ENCODE measurements at regions not wholly inside any gene's neighbourhood (a gene's known extent, or its start where the extent isn't known, plus 50 kb on each side); places are given as distances from the start of the nearest gene placed in this dataset.

DNA sequence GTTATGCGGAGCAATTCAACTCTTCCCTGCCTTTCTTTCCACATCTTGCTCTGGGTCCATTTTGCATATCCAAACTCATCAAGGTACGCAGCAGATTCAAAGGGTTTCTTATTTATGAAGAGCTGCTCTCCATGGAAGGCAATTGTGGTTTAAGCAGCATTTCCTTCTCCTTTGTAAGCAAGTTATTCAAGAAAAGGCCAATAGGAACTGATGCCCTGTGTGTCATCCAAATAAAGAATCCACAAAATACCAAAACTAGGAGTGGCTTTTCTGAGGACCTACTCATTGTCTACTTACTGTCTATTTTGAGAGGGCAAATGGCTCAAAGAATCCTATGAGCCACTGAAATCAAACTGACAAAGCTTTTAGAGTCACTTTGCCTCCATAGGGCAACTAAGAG lies 253.1 kb downstream of the PTEN start:
- DNase-seq (ENCODE audit: low read depth in 6 of 9, low spot score in 9 of 9) = peak in 1 of 9 donors; percentile 45
- H3K27ac ChIP-seq (ENCODE audit: low read depth in 1 of 2, low read length in 1 of 2) = peak overlapping the region in 1 of 2 donors; percentile 43
- no peaks in the 10 kb centered on the region for H3K36me3 ChIP-seq (ENCODE audit: control insufficient read depth in 2 of 2, insufficient read depth in 2 of 2, low read length in 1 of 2)
- no peaks in the 10 kb centered on the region for H3K27me3 ChIP-seq (ENCODE audit: control insufficient read depth in 2 of 2, insufficient read depth in 1 of 2, low read length in 1 of 2)
- H3K9me3 ChIP-seq (ENCODE audit: control insufficient read depth in 2 of 2, insufficient read depth in 1 of 2, low read length in 1 of 2) = peaks cover 0 to 5% of the 10 kb centered on the region in 2 donors
- 74% methylated on average over 2 of the region's 2 CpGs for WGBS
- peaks cover 39 to 66% of the 10 kb centered on the region in 2 donors for H3K4me1 ChIP-seq (ENCODE audit: control insufficient read depth in 2 of 2, insufficient read depth in 2 of 2, low read length in 2 of 2)
- no peak overlapping the region for H3K4me3 ChIP-seq (ENCODE audit: low read length in 2 of 2)

DNA sequence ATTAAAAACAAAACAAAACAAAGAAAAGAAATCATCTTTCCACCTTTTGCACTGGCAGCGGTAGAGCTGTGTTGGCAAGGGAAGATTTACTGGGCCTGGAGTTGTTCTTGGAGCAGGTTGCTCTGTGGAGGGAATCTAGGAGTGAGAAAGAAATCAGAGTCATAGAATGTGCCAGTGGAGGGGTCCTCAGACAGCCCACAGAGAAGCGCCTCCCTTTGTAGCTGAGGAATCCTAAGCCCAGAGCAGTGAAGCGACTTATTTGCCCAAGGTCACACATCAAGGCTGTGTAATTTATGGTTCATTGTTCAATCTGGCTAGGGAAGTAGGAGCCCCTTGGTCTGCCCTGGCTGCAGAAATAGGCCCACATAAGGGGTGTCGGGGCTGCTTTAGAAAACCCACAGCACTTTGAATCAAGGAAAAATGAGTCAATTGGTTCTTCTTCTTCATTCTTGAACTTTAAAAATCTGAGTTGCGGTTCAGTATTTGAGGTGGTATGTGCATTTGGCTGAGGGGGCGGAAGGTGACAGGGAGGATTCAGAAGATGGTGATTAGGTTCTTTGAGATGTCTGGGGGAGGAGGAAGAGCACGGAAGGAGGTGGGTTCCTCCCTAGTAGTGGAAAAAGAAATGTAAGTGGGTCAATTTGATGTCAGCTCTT lies 253.7 kb downstream of the PTEN start:
- no peaks in the 10 kb centered on the region for H3K27me3 ChIP-seq (ENCODE audit: control insufficient read depth in 2 of 2, insufficient read depth in 1 of 2, low read length in 1 of 2)
- peak overlapping the region in 1 of 2 donors; percentile 43 for H3K27ac ChIP-seq (ENCODE audit: low read depth in 1 of 2, low read length in 1 of 2)
- peaks cover 39 to 66% of the 10 kb centered on the region in 2 donors for H3K4me1 ChIP-seq (ENCODE audit: control insufficient read depth in 2 of 2, insufficient read depth in 2 of 2, low read length in 2 of 2)
- WGBS = 80% methylated on average over 7 of the region's 7 CpGs
- peak in 3 of 9 donors; percentile 44 to 76 (median 58) for DNase-seq (ENCODE audit: low read depth in 6 of 9, low spot score in 9 of 9)
- no peaks in the 10 kb centered on the region for H3K36me3 ChIP-seq (ENCODE audit: control insufficient read depth in 2 of 2, insufficient read depth in 2 of 2, low read length in 1 of 2)
- H3K9me3 ChIP-seq (ENCODE audit: control insufficient read depth in 2 of 2, insufficient read depth in 1 of 2, low read length in 1 of 2) = peaks cover 0 to 5% of the 10 kb centered on the region in 2 donors
- no peak overlapping the region for H3K4me3 ChIP-seq (ENCODE audit: low read length in 2 of 2)

DNA sequence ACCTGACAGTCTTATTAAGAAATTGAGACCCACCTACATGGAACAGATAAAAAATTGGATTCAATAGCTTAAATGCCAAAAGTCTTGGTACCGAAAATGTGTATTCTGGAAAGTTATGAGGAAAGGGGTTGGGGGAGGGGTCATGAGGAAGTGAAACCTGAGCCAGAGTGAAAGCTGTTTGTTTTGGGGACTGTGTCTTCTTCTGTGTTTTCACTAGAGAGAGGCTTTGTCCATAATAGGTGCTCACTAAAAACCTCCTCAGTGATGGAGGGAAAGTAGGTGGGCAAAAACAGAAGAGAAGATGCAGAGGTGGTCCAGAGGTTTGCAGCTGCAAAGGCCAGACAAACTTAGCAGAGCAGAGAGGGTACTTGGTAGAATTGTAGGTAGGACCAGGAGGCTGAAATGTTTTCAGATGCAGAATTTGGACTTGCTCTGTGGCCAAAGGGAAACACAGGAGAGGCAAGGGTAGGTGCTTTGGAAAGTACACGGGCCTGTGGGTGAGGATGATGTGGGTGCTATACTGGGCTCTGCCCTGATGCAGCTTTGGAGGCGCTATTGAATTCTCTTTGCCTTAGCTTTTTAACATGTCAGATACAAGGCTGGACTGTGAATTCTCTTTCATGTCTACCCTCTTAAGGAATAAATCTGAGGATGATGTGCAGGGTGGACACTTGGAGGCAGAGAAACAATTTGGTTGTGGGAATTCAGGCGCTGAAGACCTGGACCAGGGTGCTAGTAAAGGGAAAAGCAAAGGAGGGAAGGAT lies 254.6 kb downstream of the PTEN start:
- peaks cover 0 to 5% of the 10 kb centered on the region in 2 donors for H3K9me3 ChIP-seq (ENCODE audit: control insufficient read depth in 2 of 2, insufficient read depth in 1 of 2, low read length in 1 of 2)
- 95% methylated on average over 4 of the region's 4 CpGs for WGBS
- H3K27ac ChIP-seq (ENCODE audit: low read depth in 1 of 2, low read length in 1 of 2) = peak overlapping the region in 1 of 2 donors; percentile 27
- no peaks in the 10 kb centered on the region for H3K36me3 ChIP-seq (ENCODE audit: control insufficient read depth in 2 of 2, insufficient read depth in 2 of 2, low read length in 1 of 2)
- no peak overlapping the region for H3K4me3 ChIP-seq (ENCODE audit: low read length in 2 of 2)
- H3K4me1 ChIP-seq (ENCODE audit: control insufficient read depth in 2 of 2, insufficient read depth in 2 of 2, low read length in 2 of 2) = peaks cover 39 to 62% of the 10 kb centered on the region in 2 donors
- DNase-seq (ENCODE audit: low read depth in 6 of 9, low spot score in 9 of 9) = peak in 1 of 9 donors; percentile 46
- no peaks in the 10 kb centered on the region for H3K27me3 ChIP-seq (ENCODE audit: control insufficient read depth in 2 of 2, insufficient read depth in 1 of 2, low read length in 1 of 2)

DNA sequence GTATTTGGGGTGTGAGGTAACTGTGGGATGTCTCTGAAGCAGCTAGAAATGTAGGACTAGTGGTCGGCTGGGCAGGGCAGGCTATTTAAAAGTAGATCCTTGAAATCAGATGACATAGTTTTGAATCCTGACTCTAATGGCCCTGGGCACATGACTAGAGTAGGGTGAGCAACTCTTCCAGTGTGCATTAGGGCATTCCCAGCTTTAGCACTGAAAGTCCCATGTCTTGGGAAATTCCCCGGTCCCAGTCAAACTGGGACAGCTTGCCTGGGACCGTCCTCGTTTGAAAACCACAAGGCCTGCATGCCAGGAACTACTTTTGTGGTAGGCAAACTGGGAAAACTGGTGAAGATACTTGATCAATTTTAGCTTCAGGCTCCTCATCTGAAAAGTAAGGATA lies 255.3 kb downstream of the PTEN start:
- H3K36me3 ChIP-seq (ENCODE audit: control insufficient read depth in 2 of 2, insufficient read depth in 2 of 2, low read length in 1 of 2) = no peaks in the 10 kb centered on the region
- no peak overlapping the region for H3K4me3 ChIP-seq (ENCODE audit: low read length in 2 of 2)
- H3K27ac ChIP-seq (ENCODE audit: low read depth in 1 of 2, low read length in 1 of 2) = no peak overlapping the region
- H3K27me3 ChIP-seq (ENCODE audit: control insufficient read depth in 2 of 2, insufficient read depth in 1 of 2, low read length in 1 of 2) = no peaks in the 10 kb centered on the region
- H3K4me1 ChIP-seq (ENCODE audit: control insufficient read depth in 2 of 2, insufficient read depth in 2 of 2, low read length in 2 of 2) = peaks cover 34 to 55% of the 10 kb centered on the region in 2 donors
- WGBS = 95% methylated on average over 4 of the region's 4 CpGs
- H3K9me3 ChIP-seq (ENCODE audit: control insufficient read depth in 2 of 2, insufficient read depth in 1 of 2, low read length in 1 of 2) = peaks cover 0 to under 1% of the 10 kb centered on the region in 2 donors
- DNase-seq (ENCODE audit: low read depth in 6 of 9, low spot score in 9 of 9) = no peak

DNA sequence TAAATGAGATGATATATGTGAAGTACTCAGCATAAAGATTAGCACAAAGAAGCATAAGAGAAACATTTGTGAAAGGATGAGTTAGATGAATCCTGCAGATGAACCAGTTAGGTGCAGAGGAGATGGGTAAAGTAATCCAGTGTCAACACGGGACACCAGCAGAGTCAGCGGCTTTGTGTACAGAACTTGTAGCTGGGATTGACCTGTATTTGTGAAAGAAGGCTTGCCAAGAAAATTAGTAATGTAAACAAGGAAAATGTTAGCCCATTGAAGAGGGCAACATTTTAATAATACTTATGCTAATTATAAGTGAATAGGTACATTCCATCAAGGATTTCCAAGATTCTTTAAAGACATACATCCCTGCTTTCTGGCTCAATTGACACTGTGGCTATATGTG lies 255.7 kb downstream of the PTEN start:
- 95% methylated on average over 2 of the region's 2 CpGs for WGBS
- H3K4me3 ChIP-seq (ENCODE audit: low read length in 2 of 2) = no peak overlapping the region
- H3K27me3 ChIP-seq (ENCODE audit: control insufficient read depth in 2 of 2, insufficient read depth in 1 of 2, low read length in 1 of 2) = no peaks in the 10 kb centered on the region
- no peaks in the 10 kb centered on the region for H3K9me3 ChIP-seq (ENCODE audit: control insufficient read depth in 2 of 2, insufficient read depth in 1 of 2, low read length in 1 of 2)
- H3K36me3 ChIP-seq (ENCODE audit: control insufficient read depth in 2 of 2, insufficient read depth in 2 of 2, low read length in 1 of 2) = no peaks in the 10 kb centered on the region
- H3K4me1 ChIP-seq (ENCODE audit: control insufficient read depth in 2 of 2, insufficient read depth in 2 of 2, low read length in 2 of 2) = peaks cover 30 to 51% of the 10 kb centered on the region in 2 donors
- no peak for DNase-seq (ENCODE audit: low read depth in 6 of 9, low spot score in 9 of 9)
- H3K27ac ChIP-seq (ENCODE audit: low read depth in 1 of 2, low read length in 1 of 2) = no peak overlapping the region

DNA sequence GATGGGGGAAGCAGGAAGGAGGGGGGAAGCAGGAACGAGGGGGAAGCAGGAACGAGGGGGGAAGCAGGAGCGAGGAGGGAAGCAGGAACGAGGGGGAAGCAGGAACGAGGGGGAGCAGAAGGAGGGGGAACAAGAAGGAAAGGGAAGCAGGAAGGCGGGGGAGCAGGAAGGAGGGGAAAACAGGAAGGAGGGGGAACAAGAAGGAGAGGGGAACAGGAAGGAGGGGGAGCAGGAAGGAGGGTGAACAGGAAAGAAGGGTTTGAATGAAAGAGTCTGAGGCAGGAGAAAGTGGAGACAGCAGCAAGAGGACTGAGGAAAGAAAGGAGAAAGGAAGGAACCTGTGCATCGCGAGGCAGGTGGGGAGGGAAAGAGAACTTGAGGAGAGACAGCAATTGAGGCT lies 256.6 kb downstream of the PTEN start:
- no peak for DNase-seq (ENCODE audit: low read depth in 6 of 9, low spot score in 9 of 9)
- H3K9me3 ChIP-seq (ENCODE audit: control insufficient read depth in 2 of 2, insufficient read depth in 1 of 2, low read length in 1 of 2) = no peaks in the 10 kb centered on the region
- no peak overlapping the region for H3K4me3 ChIP-seq (ENCODE audit: low read length in 2 of 2)
- H3K36me3 ChIP-seq (ENCODE audit: control insufficient read depth in 2 of 2, insufficient read depth in 2 of 2, low read length in 1 of 2) = no peaks in the 10 kb centered on the region
- 83% methylated on average over 8 of the region's 8 CpGs for WGBS
- H3K4me1 ChIP-seq (ENCODE audit: control insufficient read depth in 2 of 2, insufficient read depth in 2 of 2, low read length in 2 of 2) = peaks cover 23 to 42% of the 10 kb centered on the region in 2 donors
- H3K27me3 ChIP-seq (ENCODE audit: control insufficient read depth in 2 of 2, insufficient read depth in 1 of 2, low read length in 1 of 2) = no peaks in the 10 kb centered on the region
- H3K27ac ChIP-seq (ENCODE audit: low read depth in 1 of 2, low read length in 1 of 2) = no peak overlapping the region

DNA sequence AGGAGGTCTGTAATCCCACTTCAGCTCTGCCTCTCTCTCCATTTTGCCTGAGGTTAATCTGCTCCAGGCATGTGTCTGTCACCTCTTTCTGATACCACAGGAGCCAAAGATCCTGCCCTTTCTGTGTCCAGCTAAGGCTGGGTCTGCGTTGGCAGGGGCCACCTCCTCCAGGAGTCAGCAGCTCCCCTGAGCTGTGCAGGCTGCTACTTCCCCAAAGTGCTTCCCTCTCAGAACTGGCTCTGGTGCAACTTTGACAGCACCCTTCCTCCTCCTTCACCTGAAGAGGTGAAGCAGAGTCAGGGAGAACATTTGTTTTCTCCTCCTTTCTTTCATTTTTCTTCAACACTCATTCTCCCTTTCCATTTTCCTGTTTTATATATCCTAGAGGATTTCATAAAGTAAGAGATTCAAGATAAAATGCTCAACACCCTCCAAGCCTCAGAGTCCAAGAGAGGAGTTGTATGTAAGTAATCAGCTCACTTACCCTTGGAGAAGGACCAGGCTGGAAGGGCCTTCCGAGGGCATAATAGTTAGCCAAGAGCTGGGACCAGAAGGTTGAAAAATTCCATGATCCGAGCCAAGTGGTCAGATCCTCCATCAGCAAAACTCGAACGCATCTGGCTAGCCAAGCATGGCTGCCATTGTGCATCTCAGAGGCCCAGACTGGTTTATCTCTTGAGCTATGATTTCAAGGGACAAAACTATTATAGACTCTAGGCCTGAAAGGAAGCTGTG lies 257.3 kb downstream of the PTEN start:
- WGBS = 86% methylated on average over 5 of the region's 5 CpGs
- H3K27me3 ChIP-seq (ENCODE audit: control insufficient read depth in 2 of 2, insufficient read depth in 1 of 2, low read length in 1 of 2) = no peaks in the 10 kb centered on the region
- no peak overlapping the region for H3K4me3 ChIP-seq (ENCODE audit: low read length in 2 of 2)
- H3K36me3 ChIP-seq (ENCODE audit: control insufficient read depth in 2 of 2, insufficient read depth in 2 of 2, low read length in 1 of 2) = no peaks in the 10 kb centered on the region
- no peak for DNase-seq (ENCODE audit: low read depth in 6 of 9, low spot score in 9 of 9)
- H3K9me3 ChIP-seq (ENCODE audit: control insufficient read depth in 2 of 2, insufficient read depth in 1 of 2, low read length in 1 of 2) = no peaks in the 10 kb centered on the region
- H3K27ac ChIP-seq (ENCODE audit: low read depth in 1 of 2, low read length in 1 of 2) = peak overlapping the region in 1 of 2 donors; percentile 11
- H3K4me1 ChIP-seq (ENCODE audit: control insufficient read depth in 2 of 2, insufficient read depth in 2 of 2, low read length in 2 of 2) = peaks cover 23 to 38% of the 10 kb centered on the region in 2 donors

DNA sequence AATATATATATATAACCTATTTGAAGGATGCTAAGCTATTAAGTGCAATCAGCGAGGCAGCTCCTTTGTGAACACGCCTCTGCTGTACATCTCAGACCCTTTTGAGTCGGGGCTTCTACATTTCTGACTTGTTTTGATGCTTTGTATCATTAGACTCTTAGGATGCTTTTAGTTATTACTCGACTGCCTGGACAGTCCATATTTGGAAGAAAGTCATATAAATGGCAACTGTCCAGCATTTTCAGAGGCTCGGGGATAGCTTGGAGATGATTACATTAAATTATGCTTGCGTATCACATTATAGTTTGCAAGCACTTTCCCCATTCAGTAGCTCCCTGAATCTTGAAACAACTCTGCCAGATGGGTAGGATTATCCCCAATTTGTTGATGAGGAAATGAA lies 257.9 kb downstream of the PTEN start:
- Histone ChIP-seq H3K4me1 (ENCODE audit: control insufficient read depth in 2 of 2, insufficient read depth in 2 of 2, low read length in 2 of 2) (peaks cover 19 to 37% of the 10 kb centered on the region in 2 donors), H3K36me3 (ENCODE audit: control insufficient read depth in 2 of 2, insufficient read depth in 2 of 2, low read length in 1 of 2) (no peaks in the 10 kb centered on the region), H3K27ac (ENCODE audit: low read depth in 1 of 2, low read length in 1 of 2) (no peak overlapping the region), H3K9me3 (ENCODE audit: control insufficient read depth in 2 of 2, insufficient read depth in 1 of 2, low read length in 1 of 2) (no peaks in the 10 kb centered on the region), H3K27me3 (ENCODE audit: control insufficient read depth in 2 of 2, insufficient read depth in 1 of 2, low read length in 1 of 2) (no peaks in the 10 kb centered on the region), H3K4me3 (ENCODE audit: low read length in 2 of 2) (no peak overlapping the region)
- no peak for DNase-seq (ENCODE audit: low read depth in 6 of 9, low spot score in 9 of 9)
- WGBS = 96% methylated on average over 6 of the region's 6 CpGs

DNA sequence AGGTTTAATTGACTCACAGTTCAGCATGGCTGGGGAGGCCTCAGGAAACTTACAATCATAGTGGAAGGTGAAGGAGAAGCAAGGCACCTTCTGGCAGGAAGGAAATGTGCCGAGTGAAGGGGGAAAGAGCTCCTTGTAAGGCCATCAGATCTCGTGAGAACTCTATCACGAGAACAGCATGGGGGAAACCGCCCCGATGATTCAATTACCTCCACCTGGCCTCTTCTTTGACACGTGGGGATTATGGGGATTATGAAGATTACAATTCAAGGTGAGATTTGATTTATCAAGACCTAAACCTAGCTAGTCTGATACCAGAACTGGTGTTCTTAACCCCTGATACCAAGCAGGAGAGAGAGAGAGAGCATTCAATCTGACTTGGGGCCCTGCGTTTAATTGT lies 258.7 kb downstream of the PTEN start:
- Histone ChIP-seq H3K4me1 (ENCODE audit: control insufficient read depth in 2 of 2, insufficient read depth in 2 of 2, low read length in 2 of 2) (peaks cover 12 to 30% of the 10 kb centered on the region in 2 donors), H3K27me3 (ENCODE audit: control insufficient read depth in 2 of 2, insufficient read depth in 1 of 2, low read length in 1 of 2) (no peaks in the 10 kb centered on the region), H3K27ac (ENCODE audit: low read depth in 1 of 2, low read length in 1 of 2) (no peak overlapping the region), H3K36me3 (ENCODE audit: control insufficient read depth in 2 of 2, insufficient read depth in 2 of 2, low read length in 1 of 2) (no peaks in the 10 kb centered on the region), H3K4me3 (ENCODE audit: low read length in 2 of 2) (no peak overlapping the region), H3K9me3 (ENCODE audit: control insufficient read depth in 2 of 2, insufficient read depth in 1 of 2, low read length in 1 of 2) (no peaks in the 10 kb centered on the region)
- 94% methylated on average over 7 of the region's 7 CpGs for WGBS
- DNase-seq (ENCODE audit: low read depth in 6 of 9, low spot score in 9 of 9) = no peak

Measured in thymus (tissue), 11 donors.